RWPE2 (cell line): ENCODE measurements at regions not wholly inside any gene's neighbourhood (a gene's known extent, or its start where the extent isn't known, plus 50 kb on each side); places are given as distances from the start of the nearest gene placed in this dataset.
"Not testable (repeated sequence)": the region's sequence is repeated elsewhere in the genome, so short reads cannot be mapped to it uniquely, and the experiment has no call there.

Experiments used
- ATAC-seq: fragments of 200-7000 bp; cut with Tn5 transposase; 3 replicates; pipeline ENCODE4 v1.9.1; 2021; ENCODE audit warnings: low read depth
- DNase-seq: peaks from one replicate; pipeline ENCODE4 v3.0.0-alpha.2; 2020; ENCODE audit warnings: low spot score
- H3K27ac ChIP-seq: fragments of 450-650 bp; 2 replicates; pipeline ENCODE4 v1.5.1; 2017; ENCODE audit warnings: mild to moderate bottlenecking; ENCODE audit not compliant: poor library complexity, severe bottlenecking
- H3K27me3 ChIP-seq: fragments of 250-450 bp; sonication (Bioruptor Pico); 2 replicates; pipeline ENCODE4 v1.5.1; 2021; ENCODE audit warnings: mild to moderate bottlenecking, moderate library complexity; ENCODE audit not compliant: insufficient read depth, poor library complexity, severe bottlenecking
- H3K36me3 ChIP-seq: fragments of 250-450 bp; sonication (Bioruptor Pico); 2 replicates; pipeline ENCODE4 v1.5.1; 2020; ENCODE audit warnings: low read depth, mild to moderate bottlenecking, moderate library complexity
- H3K4me1 ChIP-seq: fragments of 250-450 bp; sonication (Bioruptor Pico); 2 replicates; pipeline ENCODE4 v1.5.1; 2021; ENCODE audit warnings: mild to moderate bottlenecking, moderate library complexity; ENCODE audit not compliant: insufficient read depth, poor library complexity, severe bottlenecking
- H3K4me3 ChIP-seq: fragments of 250-450 bp; sonication (Bioruptor Pico); 2 replicates; pipeline ENCODE4 v1.5.1; 2021; ENCODE audit warnings: mild to moderate bottlenecking, moderate library complexity; ENCODE audit not compliant: severe bottlenecking
- H3K9me3 ChIP-seq: fragments of 250-450 bp; sonication (Bioruptor Pico); 2 replicates; pipeline ENCODE4 v1.5.1; 2021; ENCODE audit warnings: mild to moderate bottlenecking, moderate library complexity; ENCODE audit not compliant: severe bottlenecking
- TF ChIP-seq, protein P1 (sequence below): fragments of 450-650 bp; IDR thresholded peaks from one replicate; pipeline ENCODE4 v1.5.1; 2017; ENCODE audit warnings: mild to moderate bottlenecking, moderate library complexity; ENCODE audit not compliant: poor library complexity, severe bottlenecking

DNA sequence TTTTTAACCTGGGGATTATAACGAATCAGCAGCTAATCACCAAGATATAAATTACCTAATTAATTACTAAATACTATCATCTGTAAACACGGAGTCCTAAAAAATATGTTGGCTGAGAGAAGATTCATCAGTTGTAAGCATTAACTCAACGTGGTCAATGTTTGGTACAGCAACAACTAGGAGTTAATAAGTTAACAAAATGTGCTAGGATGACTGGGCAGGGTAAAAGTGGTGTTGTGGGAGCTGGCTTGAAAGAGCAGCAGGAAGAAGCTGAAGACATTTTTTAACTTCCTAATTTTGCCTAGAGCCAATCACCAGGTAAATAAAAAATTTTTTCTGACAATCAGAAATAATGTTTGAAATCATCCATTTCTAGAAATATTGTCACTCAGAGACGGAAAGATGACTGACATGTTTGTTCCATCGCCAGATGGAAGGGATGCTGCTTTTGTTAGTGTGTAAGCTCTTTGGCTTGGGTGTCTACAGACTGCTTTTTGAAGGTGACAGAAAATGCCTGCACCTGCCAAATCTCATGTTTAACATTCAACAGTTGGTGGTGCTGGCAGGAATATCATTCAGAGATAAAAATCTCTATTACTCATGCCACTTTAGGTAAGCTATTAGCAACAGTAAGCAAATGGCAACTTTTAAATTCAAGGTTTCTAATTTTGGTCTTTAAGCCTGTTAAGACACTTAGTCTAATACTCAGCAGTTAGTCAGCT, 1126.9 kb downstream of the STPG2 start:
- H3K4me1 ChIP-seq, result no peaks in the 10 kb centered on the region
- H3K36me3 ChIP-seq, result no peaks in the 10 kb centered on the region
- TF ChIP-seq, protein P1, sequence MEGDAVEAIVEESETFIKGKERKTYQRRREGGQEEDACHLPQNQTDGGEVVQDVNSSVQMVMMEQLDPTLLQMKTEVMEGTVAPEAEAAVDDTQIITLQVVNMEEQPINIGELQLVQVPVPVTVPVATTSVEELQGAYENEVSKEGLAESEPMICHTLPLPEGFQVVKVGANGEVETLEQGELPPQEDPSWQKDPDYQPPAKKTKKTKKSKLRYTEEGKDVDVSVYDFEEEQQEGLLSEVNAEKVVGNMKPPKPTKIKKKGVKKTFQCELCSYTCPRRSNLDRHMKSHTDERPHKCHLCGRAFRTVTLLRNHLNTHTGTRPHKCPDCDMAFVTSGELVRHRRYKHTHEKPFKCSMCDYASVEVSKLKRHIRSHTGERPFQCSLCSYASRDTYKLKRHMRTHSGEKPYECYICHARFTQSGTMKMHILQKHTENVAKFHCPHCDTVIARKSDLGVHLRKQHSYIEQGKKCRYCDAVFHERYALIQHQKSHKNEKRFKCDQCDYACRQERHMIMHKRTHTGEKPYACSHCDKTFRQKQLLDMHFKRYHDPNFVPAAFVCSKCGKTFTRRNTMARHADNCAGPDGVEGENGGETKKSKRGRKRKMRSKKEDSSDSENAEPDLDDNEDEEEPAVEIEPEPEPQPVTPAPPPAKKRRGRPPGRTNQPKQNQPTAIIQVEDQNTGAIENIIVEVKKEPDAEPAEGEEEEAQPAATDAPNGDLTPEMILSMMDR, result no peak
- no peak overlapping the region for H3K27ac ChIP-seq
- no peaks in the 10 kb centered on the region for H3K27me3 ChIP-seq
- no peaks in the 10 kb centered on the region for H3K9me3 ChIP-seq
- DNase-seq (no peak), ATAC-seq (no peak)
- no peak overlapping the region for H3K4me3 ChIP-seq

DNA sequence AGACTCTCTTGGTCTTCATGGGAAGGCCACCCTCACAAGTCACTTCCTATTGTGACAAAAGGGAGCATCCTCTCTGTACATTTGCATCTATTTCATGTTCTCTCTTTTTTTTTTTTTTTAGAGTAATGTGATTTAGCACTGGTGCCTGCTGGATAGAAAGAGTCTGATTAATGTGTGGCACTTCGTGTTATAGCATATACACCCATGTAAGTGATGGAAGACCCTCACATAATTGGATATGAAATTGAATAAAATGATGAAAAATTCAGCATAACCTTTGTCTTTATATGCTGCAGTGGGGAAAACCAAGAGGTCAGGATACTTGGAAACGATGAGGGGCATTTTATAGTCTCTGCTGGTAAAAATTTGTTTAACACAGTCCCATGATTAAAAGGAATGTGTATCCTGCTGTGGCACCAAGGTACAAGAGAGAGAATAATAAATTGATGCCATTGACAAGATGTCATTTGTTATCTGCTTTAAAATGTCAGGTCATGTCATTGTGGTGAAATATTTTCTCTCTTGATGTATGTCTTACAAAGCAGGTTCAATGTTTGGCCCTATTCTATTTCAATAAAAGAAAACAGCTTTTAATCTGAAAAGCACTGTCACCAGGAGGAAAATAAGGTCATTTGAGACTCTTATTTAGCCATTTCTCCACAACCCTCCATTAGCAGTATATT, 1115.4 kb downstream of the STPG2 start:
- H3K4me1 ChIP-seq, result no peaks in the 10 kb centered on the region
- ATAC-seq, result no peak
- no peaks in the 10 kb centered on the region for H3K9me3 ChIP-seq
- no peaks in the 10 kb centered on the region for H3K36me3 ChIP-seq
- H3K27ac ChIP-seq, result no peak overlapping the region
- no peaks in the 10 kb centered on the region for H3K27me3 ChIP-seq
- no peak overlapping the region for H3K4me3 ChIP-seq
- DNase-seq, result no peak
- TF ChIP-seq, protein P1, result no peak

DNA sequence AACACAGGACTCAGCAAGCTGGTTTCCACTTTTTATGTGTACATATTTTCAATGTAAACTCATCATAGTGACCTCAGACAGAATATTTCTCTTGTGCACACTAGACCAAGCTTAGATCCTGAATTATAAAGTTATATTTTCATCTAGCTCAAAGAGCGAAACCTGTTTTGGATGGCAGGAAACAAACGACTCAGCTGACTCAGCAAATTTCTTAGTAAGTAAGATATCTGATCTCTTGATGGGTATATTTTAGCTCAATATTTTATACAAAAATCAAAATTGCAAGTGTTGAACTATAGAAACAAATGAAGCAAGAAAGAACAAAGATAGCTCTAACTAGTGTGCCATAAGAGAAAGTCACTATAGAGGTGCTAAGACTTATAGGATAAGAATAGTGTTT, 1114.5 kb downstream of the STPG2 start:
- DNase-seq (no peak), ATAC-seq (no peak)
- Histone ChIP-seq H3K9me3 (no peaks in the 10 kb centered on the region), H3K27ac (no peak overlapping the region), H3K4me1 (no peaks in the 10 kb centered on the region), H3K36me3 (no peaks in the 10 kb centered on the region), H3K27me3 (no peaks in the 10 kb centered on the region), H3K4me3 (no peak overlapping the region)
- TF ChIP-seq, protein P1, result no peak

DNA sequence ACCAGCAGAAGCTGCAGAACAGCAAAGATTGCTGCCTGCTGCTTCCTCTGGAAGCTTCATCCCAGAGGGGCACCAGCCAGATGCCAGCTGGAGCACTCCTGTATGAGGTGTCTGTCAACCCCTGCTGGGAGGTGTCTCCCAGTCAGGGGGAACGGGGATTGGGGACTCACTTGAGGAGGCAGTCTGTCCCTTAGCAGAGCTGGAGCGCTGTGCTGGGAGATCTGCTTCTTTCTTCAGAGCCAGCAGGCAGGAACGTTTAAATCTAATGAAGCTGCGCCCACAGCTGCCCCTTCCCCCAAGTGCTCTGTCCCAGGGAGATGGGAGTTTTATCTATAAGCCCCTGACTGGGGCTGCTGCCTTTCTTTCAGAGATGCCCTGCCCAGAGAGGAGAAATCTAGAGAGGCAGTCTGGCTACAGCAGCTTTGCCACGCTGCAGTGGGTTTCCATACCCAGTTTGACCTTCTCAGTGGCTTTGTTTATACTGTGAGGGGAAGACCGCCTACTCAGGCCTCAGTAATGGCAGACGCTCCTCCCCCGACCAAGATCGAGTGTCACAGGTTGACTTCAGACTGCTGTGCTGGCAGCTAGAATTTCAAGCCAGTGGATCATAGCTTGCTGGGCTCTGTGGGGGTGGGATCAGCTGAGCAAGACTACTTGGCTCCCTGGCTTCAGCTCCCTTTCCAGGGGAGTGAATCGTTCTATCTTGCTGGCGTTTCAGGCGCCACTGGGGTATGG, 1105.7 kb downstream of the STPG2 start:
- not testable (repeated sequence) for H3K9me3 ChIP-seq, H3K4me1 ChIP-seq, H3K27me3 ChIP-seq, DNase-seq, H3K36me3 ChIP-seq, H3K27ac ChIP-seq, ATAC-seq, H3K4me3 ChIP-seq

DNA sequence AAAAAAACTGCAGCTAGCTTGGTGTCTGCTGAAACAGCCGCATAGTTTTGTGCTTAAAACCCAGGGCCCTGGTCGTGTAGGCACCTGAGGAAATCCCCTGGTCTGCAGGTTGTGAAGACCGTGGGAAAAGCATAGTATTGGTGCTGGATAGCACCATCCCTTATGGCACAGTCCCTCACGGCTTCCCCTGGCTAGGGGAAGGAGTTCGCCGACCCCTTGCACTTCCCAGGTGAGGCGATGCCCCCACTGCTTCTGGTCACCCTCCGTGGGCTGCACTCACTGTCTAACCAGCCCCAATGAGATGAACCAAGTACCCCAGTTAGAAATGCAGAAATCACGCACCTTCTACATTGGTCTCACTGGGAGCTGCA, 1105.1 kb downstream of the STPG2 start:
- H3K36me3 ChIP-seq, result no peaks in the 10 kb centered on the region
- ATAC-seq (no peak), DNase-seq (no peak)
- TF ChIP-seq, protein P1, result no peak
- H3K27me3 ChIP-seq, result no peaks in the 10 kb centered on the region
- H3K27ac ChIP-seq, result no peak overlapping the region
- H3K4me3 ChIP-seq, result no peak overlapping the region
- H3K4me1 ChIP-seq, result no peaks in the 10 kb centered on the region
- H3K9me3 ChIP-seq, result no peaks in the 10 kb centered on the region
